HFF-Myc (cell line): ENCODE measurements at regions not wholly inside any gene's neighbourhood (a gene's known extent, or its start where the extent isn't known, plus 50 kb on each side); places are given as distances from the start of the nearest gene placed in this dataset.
"Not testable (repeated sequence)": the region's sequence is repeated elsewhere in the genome, so short reads cannot be mapped to it uniquely, and the experiment has no call there.

ENCODE experiments used
- DNase-seq: peaks from one replicate; pipeline ENCODE4 v3.0.0-alpha.2; 2011; ENCODE audit warnings: low read depth; ENCODE audit errors: extremely low read depth
- H3K4me3 ChIP-seq: replicated peaks from 2 replicates; pipeline ENCODE4 v1.5.1; 2011; ENCODE audit warnings: low read depth, mild to moderate bottlenecking, control low read depth, low read length
- CTCF ChIP-seq: IDR thresholded peaks from 2 replicates; pipeline ENCODE4 v1.5.1; 2012; ENCODE audit warnings: mild to moderate bottlenecking, low read depth, low read length, control low read depth; ENCODE audit errors: missing control alignments

DNA sequence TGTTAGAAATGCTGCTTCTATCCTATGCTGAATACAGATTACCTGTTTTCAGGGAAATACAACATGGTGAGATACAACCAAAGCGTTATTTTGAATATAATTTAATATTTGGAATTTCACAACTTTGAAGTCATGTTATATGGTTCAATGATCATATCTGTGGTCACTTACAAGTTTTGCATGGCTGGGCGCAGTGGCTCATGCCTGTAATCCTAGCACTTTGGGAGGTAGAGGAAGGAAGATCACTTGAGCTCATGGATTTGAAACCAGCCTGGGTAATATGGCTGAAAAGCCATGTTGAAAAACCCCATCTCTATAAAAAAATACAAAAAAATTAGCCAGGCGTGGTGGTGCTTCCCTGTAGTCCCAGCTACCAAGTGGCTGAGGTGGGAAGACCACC, 57.9 kb downstream of the DOP1B start:
- no peak overlapping the region for H3K4me3 ChIP-seq
- no peak for TF ChIP-seq CTCF
- DNase-seq = no peak

DNA sequence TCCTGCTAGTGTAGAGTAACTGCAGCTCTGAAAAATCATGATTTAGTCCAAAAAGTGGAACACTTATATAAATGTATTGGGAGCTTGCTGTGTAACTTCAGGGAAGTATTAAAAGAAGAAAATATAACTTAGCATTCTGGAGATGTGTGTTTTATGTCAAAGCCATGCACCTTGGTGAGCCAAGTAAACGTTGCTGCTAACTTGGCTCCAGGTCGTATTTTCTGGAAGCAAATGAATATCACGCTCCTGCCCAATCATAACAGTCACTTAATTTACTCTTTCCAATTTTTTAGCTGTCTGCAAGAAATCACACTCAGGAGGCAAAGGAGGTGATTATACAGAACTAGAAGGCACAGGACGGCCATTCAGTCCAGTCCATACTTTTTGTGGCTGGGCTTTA, 61.1 kb downstream of the DOP1B start:
- no peak overlapping the region for H3K4me3 ChIP-seq
- no peak for DNase-seq
- TF ChIP-seq CTCF = no peak

- no peak overlapping the region for H3K4me3 ChIP-seq
- DNase-seq = no peak
- TF ChIP-seq CTCF = no peak
Observed at GRCh38 chr21:36218691-36219090, 62.1 kb downstream of the DOP1B start.

- TF ChIP-seq CTCF = no peak
- no peak for DNase-seq
- H3K4me3 ChIP-seq = no peak overlapping the region
Observed at GRCh38 chr21:36223451-36223850, 66.8 kb downstream of the DOP1B start.

DNA sequence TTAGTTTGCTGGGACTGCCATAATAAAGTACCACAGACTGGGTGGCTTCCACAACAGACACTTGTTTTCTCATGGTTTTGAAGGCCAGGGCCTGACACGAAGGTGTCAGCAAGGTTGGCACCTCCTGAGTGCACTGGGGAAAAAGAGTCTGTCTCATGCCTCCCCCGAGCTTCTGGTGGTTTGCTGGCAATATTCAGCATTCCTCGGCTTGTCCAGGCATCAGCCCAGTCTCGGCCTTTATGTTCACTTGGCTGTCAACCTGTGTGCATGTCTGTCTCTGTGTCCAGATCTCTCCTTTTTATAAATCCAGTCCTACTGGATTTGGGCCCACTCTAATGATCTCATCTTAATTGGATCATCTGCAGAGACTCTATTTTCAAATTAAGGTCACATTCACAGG, 72.6 kb downstream of the DOP1B start:
- H3K4me3 ChIP-seq = no peak overlapping the region
- no peak for DNase-seq
- no peak for TF ChIP-seq CTCF

- DNase-seq, H3K4me3 ChIP-seq: not testable (repeated sequence)
Observed at GRCh38 chr21:36231444-36231843, 74.8 kb downstream of the DOP1B start.

DNA sequence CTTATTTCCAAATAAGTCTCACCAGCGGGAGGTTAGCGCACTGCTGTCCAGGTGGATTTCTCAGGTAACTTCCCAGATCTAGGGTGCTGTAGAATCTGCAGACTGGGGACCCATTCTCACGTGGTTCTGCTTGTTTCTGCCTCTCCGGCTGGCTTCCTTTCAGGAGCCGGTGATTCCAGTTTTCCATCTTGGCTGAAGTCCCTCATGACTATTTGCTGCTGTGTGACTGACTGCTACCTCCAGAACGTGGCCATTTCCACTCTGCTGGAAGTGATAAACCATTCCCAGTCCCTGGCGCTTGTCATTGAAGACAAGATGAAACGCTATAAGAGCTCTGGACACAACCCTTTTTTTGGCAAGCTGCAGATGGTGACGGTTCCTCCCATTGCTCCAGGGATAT, 76.0 kb downstream of the DOP1B start:
- no peak for DNase-seq
- H3K4me3 ChIP-seq = no peak overlapping the region
- TF ChIP-seq CTCF = no peak
